ENCODE measurements at regions not wholly inside any gene's neighbourhood (a gene's known extent, or its start where the extent isn't known, plus 50 kb on each side); places are given as distances from the start of the nearest gene placed in this dataset.

- TF ChIP-seq GATA2 (IDR thresholded peaks at IDR 0.05; ENCODE audit: low read depth, low read length) (no peak), GATA3 (IDR thresholded peaks at IDR 0.05; ENCODE audit: low read depth, low read length) (no peak)
Observed at GRCh38 chr9:75456698-75457097, 368.4 kb downstream of the OSTF1 start.

Data from SH-SY5Y (cell line).